ENCODE measurements at regions not wholly inside any gene's neighbourhood (a gene's known extent, or its start where the extent isn't known, plus 50 kb on each side); places are given as distances from the start of the nearest gene placed in this dataset.
"Not testable (repeated sequence)": the region's sequence is repeated elsewhere in the genome, so short reads cannot be mapped to it uniquely, and the experiment has no call there.

DNA sequence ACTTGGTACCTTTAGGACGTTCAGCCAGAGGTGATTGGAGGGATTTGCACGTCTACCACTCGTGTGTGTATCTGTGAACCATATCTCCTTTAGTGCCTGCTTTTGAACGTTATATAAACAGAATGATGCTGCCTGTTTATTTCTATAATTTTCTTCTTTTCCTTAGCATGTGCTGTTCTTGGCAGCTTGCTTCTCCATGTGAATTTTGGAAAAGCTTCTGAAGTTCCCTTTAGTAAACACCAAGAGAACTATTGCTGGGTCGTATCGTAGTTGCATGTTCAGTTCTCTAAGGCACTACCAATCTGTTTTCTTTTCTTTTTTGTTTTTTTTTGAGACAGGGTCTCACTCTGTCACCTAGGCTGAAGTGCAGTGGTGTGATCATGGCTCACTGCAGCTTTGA is 73.8 kb upstream of the FANCC start:
- H3K4me3 ChIP-seq; H3K36me3 ChIP-seq; H3K27ac ChIP-seq (replicated peaks); H3K9me3 ChIP-seq (replicated peaks); H3K27me3 ChIP-seq (ENCODE audit: low read depth); intact Hi-C loops (cut with micrococcal nuclease); DNase-seq; H3K4me1 ChIP-seq: not testable (repeated sequence)

DNA sequence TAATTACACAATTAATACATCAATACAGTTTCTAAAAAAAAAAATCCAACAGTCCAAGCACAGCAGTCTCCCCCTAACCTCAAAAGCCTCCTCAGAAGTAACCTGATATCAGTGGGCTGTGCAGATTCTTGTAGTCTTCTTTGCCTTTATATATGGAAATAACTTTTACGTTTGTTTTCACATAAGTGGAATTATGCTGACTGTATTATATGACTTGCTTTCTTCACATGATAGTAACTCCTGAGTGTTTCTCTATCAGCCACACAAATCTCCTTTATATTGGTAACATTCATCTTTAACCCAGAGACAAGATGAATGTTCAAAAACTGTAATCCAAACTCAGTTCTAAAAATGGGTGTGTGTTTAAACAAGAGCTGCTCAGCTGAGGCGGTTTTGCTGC is 71.9 kb upstream of the FANCC start:
- Histone ChIP-seq H3K27ac (replicated peaks) (no peak overlapping the region), H3K27me3 (ENCODE audit: low read depth) (peaks cover 5% of the 10 kb centered on the region), H3K36me3 (no peaks in the 10 kb centered on the region), H3K4me1 (no peaks in the 10 kb centered on the region), H3K4me3 (no peak overlapping the region), H3K9me3 (replicated peaks) (no peaks in the 10 kb centered on the region)
- intact Hi-C loops (cut with micrococcal nuclease) = no loop called here
- TF ChIP-seq, protein P1, sequence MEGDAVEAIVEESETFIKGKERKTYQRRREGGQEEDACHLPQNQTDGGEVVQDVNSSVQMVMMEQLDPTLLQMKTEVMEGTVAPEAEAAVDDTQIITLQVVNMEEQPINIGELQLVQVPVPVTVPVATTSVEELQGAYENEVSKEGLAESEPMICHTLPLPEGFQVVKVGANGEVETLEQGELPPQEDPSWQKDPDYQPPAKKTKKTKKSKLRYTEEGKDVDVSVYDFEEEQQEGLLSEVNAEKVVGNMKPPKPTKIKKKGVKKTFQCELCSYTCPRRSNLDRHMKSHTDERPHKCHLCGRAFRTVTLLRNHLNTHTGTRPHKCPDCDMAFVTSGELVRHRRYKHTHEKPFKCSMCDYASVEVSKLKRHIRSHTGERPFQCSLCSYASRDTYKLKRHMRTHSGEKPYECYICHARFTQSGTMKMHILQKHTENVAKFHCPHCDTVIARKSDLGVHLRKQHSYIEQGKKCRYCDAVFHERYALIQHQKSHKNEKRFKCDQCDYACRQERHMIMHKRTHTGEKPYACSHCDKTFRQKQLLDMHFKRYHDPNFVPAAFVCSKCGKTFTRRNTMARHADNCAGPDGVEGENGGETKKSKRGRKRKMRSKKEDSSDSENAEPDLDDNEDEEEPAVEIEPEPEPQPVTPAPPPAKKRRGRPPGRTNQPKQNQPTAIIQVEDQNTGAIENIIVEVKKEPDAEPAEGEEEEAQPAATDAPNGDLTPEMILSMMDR (IDR thresholded peaks at IDR 0.05; ENCODE audit: borderline replicate concordance) = no peak
- no peak for DNase-seq

DNA sequence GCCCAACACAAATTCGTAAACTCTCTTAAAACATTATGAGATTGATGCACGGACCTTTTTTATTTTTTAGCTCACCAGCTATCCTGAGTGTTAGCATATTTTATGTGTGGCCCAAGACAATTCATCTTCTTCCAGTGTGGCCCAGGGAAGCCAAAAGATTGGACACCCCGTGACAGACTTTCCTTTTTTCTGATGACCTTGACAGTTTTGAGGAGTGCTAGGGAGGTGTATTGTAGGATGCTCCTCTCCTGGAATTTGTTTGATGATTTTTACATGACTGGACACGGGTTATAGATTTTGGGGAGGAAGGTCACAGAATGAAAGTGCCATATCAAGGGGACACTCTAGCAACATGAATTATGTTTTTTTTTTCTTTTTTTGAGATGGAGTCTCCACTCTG is 69.3 kb upstream of the FANCC start:
- DNase-seq = no peak
- H3K36me3 ChIP-seq = no peaks in the 10 kb centered on the region

GRCh38 chr9:95385521-95385920 is 68.0 kb upstream of the FANCC start:
- DNase-seq = no peak
- Histone ChIP-seq H3K4me1 (no peaks in the 10 kb centered on the region), H3K9me3 (replicated peaks) (no peaks in the 10 kb centered on the region), H3K4me3 (no peak overlapping the region), H3K27ac (replicated peaks) (no peak overlapping the region), H3K27me3 (ENCODE audit: low read depth) (peaks cover 28% of the 10 kb centered on the region), H3K36me3 (no peaks in the 10 kb centered on the region)
- TF ChIP-seq, protein P1 (IDR thresholded peaks at IDR 0.05; ENCODE audit: borderline replicate concordance) = no peak
- intact Hi-C loops (cut with micrococcal nuclease) = no loop called here

More for the DNA sequence above, 69.3 kb upstream of the FANCC start:
- H3K27ac ChIP-seq (replicated peaks) = no peak overlapping the region
- intact Hi-C loops (cut with micrococcal nuclease) = no loop called here
- H3K4me1 ChIP-seq = no peaks in the 10 kb centered on the region
- H3K4me3 ChIP-seq = no peak overlapping the region
- TF ChIP-seq, protein P1 (IDR thresholded peaks at IDR 0.05; ENCODE audit: borderline replicate concordance) = no peak
- peaks cover 23% of the 10 kb centered on the region for H3K27me3 ChIP-seq (ENCODE audit: low read depth)
- no peaks in the 10 kb centered on the region for H3K9me3 ChIP-seq (replicated peaks)

GRCh38 chr9:95383845-95384244 is 66.3 kb upstream of the FANCC start:
- Histone ChIP-seq H3K9me3 (replicated peaks) (no peaks in the 10 kb centered on the region), H3K27ac (replicated peaks) (no peak overlapping the region), H3K4me3 (no peak overlapping the region), H3K4me1 (no peaks in the 10 kb centered on the region), H3K36me3 (no peaks in the 10 kb centered on the region), H3K27me3 (ENCODE audit: low read depth) (peaks cover 36% of the 10 kb centered on the region)
- intact Hi-C loops (cut with micrococcal nuclease) = no loop called here
- TF ChIP-seq, protein P1 (IDR thresholded peaks at IDR 0.05; ENCODE audit: borderline replicate concordance) = no peak
- no peak for DNase-seq

- no peak overlapping the region for H3K4me3 ChIP-seq
- no peak overlapping the region for H3K27ac ChIP-seq (replicated peaks)
- TF ChIP-seq, protein P1 (IDR thresholded peaks at IDR 0.05; ENCODE audit: borderline replicate concordance) = no peak
Observed at GRCh38 chr9:95383185-95383676, 65.7 kb upstream of the FANCC start.

More at GRCh38 chr9:95383185-95383676, 65.7 kb upstream of the FANCC start:
- Histone ChIP-seq H3K27me3 (ENCODE audit: low read depth) (peaks cover 40% of the 10 kb centered on the region), H3K36me3 (no peaks in the 10 kb centered on the region), H3K9me3 (replicated peaks) (no peaks in the 10 kb centered on the region), H3K4me1 (no peaks in the 10 kb centered on the region)
- DNase-seq = no peak
- intact Hi-C loops (cut with micrococcal nuclease) = no loop called here
